SU-DHL-6 (cell line): ENCODE measurements at regions not wholly inside any gene's neighbourhood (a gene's known extent, or its start where the extent isn't known, plus 50 kb on each side); places are given as distances from the start of the nearest gene placed in this dataset.

ENCODE experiments used
- EZH2phosphoT487 ChIP-seq: fragments of 200-600 bp; sonication (generic), shearing (Covaris generic); conservative IDR thresholded peaks from 2 replicates; pipeline ENCODE4 v1.6.1; 2018; ENCODE audit warnings: mild to moderate bottlenecking, antibody characterized with exemption, low read length, moderate library complexity, mixed read lengths
- TF ChIP-seq, protein P1 (sequence below): fragments of 200-600 bp; sonication (generic); IDR thresholded peaks from one replicate; pipeline ENCODE4 v1.5.1; 2017; ENCODE audit warnings: antibody characterized with exemption, mild to moderate bottlenecking, low read length, moderate library complexity; ENCODE audit not compliant: insufficient read depth, poor library complexity, severe bottlenecking

DNA sequence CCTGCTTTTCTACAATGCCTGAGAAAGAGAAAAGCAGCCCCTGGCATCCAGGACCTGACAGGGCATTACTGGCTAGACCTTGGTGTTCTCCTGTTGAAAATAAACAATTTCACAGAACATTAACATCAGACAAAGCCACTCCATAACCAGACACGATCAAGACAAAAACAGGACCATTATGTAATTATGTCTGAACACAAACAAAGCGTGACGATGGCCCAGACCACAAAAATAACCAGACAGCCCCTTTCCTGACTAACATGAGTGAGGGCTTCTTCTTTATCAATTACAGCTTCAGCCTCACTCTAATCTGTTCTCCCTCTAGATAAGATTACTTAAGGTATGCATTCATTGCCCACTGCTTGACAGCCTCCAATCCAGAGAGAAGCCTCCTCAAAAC, 172.7 kb upstream of the LMCD1 start:
- TF ChIP-seq, protein P1, sequence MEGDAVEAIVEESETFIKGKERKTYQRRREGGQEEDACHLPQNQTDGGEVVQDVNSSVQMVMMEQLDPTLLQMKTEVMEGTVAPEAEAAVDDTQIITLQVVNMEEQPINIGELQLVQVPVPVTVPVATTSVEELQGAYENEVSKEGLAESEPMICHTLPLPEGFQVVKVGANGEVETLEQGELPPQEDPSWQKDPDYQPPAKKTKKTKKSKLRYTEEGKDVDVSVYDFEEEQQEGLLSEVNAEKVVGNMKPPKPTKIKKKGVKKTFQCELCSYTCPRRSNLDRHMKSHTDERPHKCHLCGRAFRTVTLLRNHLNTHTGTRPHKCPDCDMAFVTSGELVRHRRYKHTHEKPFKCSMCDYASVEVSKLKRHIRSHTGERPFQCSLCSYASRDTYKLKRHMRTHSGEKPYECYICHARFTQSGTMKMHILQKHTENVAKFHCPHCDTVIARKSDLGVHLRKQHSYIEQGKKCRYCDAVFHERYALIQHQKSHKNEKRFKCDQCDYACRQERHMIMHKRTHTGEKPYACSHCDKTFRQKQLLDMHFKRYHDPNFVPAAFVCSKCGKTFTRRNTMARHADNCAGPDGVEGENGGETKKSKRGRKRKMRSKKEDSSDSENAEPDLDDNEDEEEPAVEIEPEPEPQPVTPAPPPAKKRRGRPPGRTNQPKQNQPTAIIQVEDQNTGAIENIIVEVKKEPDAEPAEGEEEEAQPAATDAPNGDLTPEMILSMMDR: no peak
- TF ChIP-seq EZH2phosphoT487: no peak
